GM18498 (cell line): ENCODE measurements at regions not wholly inside any gene's neighbourhood (a gene's known extent, or its start where the extent isn't known, plus 50 kb on each side); places are given as distances from the start of the nearest gene placed in this dataset.
"Not testable (repeated sequence)": the region's sequence is repeated elsewhere in the genome, so short reads cannot be mapped to it uniquely, and the experiment has no call there.

ENCODE experiments used
- ATAC-seq: cut with Tn5 transposase; IDR thresholded peaks from one replicate; pipeline ENCODE4 v1.9.1; 2021; ENCODE audit warnings: mild to moderate bottlenecking, moderate library complexity; ENCODE audit not compliant: unreplicated experiment

DNA sequence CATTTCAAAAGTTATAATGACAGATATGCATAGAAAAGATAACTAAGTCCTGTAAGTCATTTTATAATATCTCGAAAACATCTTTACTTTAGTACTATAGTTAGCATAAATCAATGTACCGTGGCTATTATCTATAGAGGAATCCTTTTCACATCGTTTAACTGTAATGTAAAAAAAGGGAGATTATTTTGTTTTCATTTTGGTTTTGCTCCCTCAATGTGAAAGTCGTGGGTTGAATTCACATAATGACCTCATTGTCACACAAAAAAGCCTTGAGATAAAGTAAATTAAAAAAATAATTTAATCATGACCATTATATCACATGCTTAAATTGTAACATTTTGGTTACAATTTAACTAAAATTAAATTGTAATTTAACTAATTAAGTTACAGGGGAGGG, 560.5 kb upstream of the POT1 start:
- no peak for ATAC-seq

DNA sequence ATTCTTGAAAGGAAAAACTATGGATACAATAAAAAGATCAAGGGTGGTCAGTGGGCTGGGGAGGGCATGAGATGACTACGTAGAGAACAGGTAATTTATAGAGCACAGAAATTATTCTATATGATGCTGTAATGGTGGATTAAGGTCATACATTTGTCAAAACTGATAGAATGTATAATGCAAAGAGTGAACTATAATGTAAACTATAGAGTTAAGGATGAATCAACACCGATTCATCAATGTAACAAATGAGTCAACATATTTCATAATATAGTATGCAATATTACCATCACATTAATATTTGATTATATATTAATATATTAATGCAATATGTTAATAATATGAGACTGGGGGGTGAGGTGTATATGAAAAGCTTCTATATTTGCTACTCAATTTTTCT, 555.6 kb upstream of the POT1 start:
- ATAC-seq = no peak

DNA sequence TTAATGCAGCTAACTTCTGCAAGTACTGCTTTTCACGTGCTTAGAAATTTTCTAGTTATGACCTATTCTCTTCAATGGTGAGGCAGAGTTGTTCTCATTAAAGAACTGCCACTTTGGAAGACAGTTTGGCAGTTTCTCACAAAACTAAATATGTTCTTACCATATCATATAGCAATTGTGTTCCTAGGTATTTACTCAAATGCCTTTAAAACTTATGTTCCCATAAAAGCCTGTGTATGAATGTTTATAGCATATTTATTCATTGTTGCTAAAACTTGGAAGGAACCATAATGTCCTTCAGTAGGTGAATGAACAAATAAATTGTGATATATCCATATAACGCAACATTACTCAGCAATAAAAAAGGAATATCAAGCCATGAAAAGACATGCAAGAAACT, 555.1 kb upstream of the POT1 start:
- ATAC-seq = no peak

DNA sequence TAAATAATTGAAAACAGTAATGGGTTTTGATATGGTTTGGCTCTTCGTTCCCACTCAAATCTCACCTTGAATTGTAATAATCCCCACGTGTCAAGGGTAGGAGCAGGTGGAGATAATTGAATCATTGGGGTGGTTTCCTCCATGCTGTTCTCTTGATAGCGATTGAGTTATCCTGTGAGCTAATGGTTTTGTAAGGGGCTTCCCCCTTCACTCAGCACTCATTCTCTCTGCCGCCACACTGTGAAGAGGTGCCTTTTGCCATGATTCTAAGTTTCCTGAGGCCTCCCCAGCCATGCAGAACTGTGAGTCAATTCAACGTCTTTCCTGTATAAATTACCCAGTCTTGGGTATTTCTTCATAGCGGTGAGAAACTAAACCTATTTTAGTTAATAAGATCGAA, 551.7 kb upstream of the POT1 start:
- no peak for ATAC-seq

DNA sequence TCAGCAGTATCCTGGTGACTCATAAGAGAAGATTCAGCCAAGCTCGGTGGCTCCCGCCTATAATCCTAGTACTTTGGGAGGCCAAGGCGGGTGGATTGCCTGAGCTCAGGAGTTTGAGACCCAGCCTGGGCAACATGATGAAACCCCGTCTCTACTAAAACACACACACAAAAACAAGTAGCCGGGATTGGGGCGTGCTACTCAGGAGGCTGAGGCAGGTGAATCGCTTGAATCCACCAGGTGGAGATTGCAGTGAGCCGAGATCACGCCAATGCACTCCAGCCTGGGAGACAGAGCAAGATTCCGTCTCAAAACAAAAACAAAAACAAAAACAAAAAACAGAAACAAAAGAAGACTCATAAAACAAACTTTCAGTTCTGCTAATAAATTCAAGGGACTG, 551.1 kb upstream of the POT1 start:
- ATAC-seq = no peak

DNA sequence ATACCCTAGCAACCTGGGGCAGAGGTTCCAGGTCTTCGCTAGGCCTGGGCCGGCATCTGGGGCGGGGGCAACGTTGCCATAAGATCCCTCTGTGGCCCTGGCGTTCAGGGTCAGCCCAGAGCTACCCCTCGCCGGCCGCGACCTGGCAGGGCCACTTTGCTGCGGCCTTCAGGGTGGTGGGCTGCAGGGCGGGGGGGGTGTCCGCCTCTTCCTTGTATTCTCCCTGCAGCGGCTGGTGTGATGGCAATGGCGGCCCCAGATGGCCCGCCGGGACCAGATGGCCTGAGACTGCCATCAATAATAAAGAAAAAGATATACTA, 539.2 kb upstream of the POT1 start:
- no peak for ATAC-seq

DNA sequence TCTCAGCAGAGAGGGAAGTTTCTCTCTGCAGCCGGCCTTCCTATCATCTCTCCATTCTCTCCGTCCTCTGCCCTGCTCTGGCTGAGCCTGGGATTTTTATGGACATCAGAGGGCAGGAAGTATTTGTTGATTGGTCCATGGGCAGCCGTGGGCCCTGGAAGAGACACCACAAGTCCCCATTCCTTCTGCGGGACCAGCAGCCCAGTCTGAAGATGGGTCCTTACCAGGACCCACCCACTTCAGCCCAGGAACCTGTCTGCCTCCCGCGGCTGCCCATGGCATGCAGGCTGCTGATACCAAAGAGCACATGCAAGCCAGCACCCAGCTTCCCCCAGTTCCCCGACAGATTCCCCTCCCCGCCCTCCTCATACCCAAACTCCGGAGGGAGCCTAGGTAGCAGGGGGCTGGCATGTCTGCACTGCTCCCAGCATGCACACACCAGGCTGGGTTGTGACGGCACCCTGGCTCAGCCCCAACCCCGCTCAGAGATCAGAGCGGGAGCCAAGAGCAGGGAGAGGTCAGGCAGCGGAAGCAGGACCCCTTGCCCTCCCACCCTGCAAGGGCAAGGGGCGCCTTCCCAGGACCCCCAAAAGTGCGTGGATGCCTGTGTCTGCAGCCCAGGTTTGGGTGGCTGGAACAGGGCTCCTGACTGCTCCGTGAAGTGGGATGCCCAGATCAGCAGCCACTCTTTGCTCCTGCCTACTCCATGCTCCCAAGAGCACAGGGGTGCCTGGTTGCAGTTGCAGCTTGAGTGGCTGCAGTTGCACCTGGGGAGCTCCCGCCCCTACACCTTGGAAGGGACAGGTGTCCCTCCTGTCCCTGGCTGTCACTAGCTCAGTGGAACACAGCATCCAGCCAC, 538.6 kb upstream of the POT1 start:
- no peak for ATAC-seq

DNA sequence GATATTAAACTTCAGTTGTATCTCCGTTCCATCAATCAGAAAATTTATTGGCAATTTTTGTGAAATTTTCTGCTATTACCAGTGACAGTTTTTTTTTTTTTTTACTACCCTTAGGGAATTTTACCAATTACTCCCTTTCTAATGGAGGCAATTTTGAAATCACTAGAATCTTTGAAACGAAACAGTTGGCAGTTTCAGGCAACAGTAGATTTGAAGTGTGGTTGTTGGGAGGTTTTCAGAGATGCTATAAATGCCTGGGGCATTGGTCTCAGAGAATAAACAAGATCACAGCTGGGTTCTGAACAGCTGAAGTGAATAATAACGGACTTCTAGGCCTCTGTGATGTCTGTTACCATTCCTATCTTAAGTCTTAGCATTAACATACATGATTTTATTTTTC, 535.9 kb upstream of the POT1 start:
- ATAC-seq = no peak

DNA sequence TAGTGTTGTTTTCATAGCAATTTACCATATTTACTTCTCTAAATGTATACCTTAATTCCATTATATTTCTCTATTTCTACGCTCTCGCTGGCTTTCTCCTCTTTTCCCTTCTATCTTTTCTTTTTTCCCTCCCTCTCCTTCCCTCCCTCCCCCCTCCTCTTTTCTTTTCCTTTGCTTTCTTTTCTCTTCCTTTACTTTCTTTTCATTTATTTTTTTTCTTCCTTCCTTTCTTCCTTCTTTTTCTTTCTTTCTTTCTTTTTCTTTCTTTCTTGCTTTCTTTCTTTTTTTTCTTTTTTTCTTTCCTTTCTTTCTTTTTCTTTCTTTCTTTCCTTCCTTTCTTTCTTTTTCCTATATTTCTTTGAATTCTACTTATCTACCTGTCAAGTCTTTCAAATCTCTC, 533.0 kb upstream of the POT1 start:
- no peak for ATAC-seq

DNA sequence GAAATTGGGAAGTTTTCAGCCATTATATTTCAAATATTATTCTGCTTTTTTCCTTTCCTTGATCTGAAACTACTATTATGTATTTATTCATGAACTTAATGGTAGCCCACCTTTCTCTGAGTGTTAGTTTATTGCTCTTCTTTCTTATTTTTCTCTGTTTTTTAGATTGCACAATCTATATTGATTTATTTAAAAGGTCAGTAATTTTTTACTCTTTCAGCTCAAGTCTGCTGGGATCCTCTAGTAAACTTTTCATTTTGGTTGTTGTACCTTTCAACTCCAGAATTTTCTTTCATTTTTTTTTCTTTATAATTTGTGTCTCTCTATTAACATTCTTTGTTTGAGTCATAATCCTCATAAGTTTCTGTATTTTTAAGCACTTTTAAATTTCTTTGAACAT, 529.4 kb upstream of the POT1 start:
- no peak for ATAC-seq

DNA sequence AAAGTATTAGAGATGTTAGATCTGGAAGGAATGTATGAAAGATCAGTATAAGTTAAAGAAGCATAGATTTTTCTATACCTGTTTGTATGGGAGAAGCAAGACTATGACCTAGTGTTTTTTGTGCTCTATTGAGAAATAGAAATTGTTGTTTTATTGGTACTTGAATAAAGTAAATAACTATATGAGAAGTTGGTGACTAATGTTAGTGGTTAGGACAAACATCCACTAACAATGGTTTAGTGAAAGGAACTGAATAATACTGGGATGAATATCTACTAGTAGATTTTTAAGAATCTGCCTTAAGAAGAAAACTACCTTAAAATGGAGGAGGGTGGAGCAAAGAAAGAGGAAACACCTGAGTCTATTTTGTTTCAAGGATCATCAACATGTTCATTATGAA, 521.1 kb upstream of the POT1 start:
- no peak for ATAC-seq

DNA sequence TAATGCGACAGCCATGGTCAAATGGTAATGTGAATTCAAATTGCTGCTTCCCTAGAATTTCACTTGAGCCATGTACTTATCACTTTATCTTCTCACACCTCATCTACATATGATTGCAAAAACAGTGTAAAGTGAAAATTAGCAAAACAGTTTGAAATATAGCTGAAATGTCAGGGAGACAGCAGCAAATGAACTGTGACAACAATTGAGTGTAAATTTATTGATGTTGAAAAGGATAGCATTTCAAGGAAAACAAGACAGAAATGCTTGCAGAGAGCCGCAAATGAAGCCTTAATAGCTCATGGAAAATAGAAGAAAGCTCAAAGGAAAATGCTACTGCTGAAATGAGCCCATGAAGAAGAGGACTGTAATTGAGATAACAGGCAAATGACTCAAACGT, 516.2 kb upstream of the POT1 start:
- no peak for ATAC-seq

DNA sequence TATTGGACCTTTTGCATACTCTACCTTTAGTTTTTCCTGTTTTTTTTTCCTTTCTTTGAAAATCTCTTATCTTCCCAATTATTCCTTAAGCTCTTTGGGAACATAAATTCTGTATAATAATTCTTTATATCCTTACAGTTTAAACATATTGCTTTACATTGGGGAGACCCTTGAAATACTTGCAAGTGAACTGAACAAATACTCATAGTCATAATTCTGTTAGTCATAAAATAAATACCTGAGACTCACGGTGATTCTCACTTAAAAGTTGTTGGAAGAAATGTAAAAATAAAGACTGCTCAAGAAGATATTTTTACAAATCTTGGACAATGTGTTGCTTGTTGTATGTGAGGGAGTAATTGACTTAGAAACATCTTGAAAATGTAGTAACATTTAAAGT, 515.2 kb upstream of the POT1 start:
- ATAC-seq = no peak

DNA sequence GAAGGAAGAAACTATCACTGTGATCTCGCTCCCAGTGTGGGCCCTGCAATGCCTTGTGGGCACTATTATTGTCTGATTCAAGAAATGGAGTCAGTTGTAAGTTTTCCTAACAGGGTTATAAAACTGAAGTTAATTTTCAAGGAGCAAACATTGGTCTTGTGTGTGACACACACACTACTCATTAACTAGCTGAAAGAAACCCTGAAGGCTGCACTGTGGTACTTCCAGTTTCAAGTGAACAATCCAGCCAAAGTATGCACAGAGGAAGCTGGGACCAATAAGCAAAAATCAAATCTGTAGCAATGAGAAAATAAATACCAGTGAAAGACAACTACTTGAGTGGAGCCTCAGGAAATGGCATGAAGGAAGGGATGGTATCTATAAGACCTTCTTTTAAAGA, 506.6 kb upstream of the POT1 start:
- no peak for ATAC-seq

DNA sequence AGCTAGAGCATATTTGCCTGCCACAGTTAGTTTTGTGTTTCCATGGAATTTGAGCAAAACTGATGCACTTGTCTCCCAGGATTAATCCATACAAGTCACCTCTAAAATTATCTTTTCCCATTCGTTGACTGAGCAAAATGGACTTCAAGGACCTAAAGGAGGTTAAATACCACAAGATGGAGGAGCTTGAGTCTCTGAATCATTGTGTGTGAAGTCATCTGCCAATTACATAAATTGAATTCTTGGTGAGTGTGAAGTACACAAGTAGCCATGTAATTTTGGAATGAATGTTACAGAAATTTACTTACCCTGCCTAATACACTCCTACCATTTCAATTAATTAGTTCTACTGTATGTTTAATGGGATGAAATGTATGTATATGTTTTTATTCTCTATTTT, 501.7 kb upstream of the POT1 start:
- ATAC-seq = no peak

DNA sequence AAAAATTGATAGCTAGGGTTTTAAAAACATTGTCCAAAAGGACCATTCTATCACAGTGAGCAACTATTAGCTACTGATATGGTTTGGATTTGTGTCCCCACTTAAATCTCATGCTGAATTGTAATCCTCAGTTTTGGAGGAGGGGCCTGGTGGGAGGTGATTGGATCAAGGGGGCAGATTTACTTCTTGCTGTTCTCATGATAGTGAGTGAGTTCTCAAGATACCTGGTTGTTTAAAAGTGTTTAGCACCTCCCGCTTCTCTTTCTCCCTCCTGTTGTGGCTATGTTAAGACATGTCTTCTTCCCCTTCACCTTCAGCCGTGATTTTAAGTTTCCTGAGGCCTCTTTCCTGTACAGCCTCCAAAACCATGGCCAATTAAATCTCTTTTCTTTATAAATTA, 500.4 kb upstream of the POT1 start:
- no peak for ATAC-seq

DNA sequence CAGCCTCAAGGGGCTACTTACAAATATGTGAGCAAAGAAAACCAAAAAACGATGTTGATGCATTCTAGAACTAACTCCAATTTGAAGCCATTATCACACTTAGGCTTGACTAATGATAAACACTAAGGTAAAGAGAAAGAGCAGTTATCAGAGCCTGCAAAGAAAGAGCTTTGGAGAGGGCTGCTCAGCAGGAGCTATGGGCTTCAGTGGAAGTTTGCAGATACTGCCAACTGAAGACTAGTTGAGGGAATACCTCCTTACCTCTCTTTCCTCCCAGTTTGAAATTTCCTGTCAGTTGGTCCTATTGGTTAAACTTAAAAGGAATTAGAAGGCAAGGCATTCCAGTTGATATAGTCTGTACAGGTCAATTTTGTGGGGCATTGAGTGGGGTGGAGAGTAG, 498.1 kb upstream of the POT1 start:
- no peak for ATAC-seq

DNA sequence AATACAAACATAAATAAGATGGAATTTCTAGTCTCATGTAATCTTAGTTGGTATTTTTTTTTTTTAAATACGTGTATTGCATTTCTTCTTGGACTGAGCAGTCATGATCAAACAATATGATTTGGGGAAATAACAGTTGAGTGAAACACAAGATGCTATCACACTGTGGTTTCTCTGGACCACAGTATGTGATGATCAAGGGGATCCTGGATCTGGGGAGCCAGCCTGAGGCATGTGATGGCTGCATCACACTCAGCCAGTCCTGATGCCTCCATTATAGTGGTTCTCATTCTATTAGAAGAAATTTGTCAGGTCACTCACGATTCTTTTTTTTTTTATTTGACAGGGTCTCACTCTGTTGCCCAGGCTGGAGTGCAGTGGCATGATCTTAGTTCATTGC, 495.9 kb upstream of the POT1 start:
- no peak for ATAC-seq

DNA sequence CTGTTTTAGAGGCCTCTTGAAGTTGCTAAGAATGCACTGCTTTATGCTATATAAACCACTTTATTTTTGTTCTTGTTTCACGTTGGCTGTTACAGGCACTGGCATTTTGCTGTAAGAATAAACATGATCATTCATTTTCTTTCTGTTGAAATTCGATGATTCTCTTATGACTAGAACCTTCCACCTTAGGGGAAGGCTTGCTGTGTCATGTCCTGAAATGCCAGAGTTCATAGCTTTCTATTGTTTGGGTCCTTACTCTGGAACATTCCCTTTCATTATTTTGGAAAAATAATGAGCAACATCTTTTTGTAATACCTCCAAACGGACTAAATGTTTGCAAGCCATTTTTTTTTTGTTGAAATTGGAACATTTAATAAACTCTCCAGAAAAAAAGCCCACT, 495.1 kb upstream of the POT1 start:
- no peak for ATAC-seq

DNA sequence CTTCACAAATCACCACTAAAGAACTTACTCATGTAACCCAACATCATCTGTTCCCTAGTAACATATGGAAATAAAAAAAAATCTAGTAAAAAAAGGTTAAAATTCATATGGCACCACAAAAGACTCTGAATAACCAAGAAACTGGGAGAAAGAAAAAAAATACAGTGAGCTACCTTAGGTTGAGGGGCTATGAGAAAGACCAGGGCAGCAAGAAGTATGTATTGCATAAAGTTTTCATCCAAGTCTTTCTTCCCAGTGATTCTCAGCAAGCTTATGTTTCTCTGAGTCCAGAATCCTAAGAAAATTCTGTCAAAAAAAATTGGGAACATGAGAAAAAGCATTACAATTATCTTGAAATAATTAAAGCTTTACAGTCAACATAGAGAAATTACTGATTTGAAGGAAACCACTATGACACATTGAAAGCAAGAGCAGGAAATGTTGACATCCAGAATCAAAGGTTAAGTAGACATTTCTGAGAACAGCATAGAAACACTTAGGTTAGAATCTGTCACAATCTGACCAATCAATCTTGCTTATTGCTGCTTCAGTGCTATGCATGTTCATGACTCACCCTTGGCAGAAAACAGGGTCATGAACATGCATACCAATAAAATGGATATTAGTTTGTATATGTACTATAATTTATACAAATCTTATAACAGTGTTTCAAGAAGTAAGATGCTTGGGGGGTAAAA, 494.0 kb upstream of the POT1 start:
- no peak for ATAC-seq

DNA sequence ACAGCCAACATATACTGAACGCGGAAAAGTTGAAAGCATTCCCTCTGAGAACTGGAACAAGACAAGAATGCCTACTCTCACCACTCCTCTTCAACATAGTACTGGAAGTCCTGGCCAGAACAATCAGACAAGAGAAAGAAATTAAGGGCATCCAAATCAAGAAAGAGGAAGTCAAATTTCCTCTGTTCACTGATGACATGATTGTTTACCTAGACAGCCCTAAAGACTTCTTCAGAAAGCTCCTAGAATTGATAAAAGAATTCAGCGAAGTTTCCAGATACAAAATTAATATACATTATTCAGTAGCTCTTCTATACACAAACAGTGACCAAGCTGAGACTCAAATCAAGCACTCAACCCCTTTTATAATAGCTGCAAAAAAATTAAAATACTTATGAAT, 491.8 kb upstream of the POT1 start:
- ATAC-seq = not testable (repeated sequence)

DNA sequence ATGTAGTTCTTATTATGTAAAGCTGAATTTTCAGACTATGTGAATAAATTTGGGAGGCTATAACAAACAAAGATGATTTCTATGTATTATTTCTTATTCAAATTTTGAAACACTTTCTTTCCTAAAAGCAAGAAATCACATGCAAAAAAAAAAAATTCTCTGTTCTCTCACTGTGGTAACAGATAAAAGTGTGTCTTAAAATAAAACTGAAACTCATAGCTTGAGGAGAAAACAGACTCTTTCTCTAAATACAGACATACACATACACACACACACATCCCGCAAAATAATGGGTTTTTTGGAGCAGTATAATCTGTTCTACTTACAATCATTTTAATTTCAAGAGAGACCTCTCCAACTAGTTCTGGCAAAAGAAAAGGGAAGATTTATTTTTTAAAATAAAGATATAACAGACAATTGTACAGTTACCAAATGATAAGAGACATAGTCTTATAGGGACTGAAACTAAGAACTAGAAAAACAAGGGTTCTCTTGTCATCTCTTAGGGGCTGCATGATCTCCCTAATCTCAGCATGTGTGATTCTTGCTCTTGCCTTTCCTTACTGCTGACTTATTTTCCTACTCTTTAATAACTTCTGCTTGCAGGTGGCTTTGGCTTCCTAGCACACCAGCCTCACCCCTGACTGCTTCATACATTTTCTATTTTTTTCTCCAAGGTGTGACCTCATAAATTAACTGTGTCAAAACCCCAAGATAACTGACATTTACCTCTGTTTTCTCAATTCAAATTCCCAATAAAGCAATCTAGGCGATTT, 483.5 kb upstream of the POT1 start:
- no peak for ATAC-seq
